ENCODE measurements at regions not wholly inside any gene's neighbourhood (a gene's known extent, or its start where the extent isn't known, plus 50 kb on each side); places are given as distances from the start of the nearest gene placed in this dataset.

GRCh38 chr2:67540962-67541361, 143.8 kb downstream of the ETAA1 start:
- TF ChIP-seq POLR2AphosphoS5 (IDR thresholded peaks at IDR 0.05; ENCODE audit: borderline replicate concordance, low read depth, low read length) (no peak), EZH2 (IDR thresholded peaks at IDR 0.05) (no peak)

Measured in SK-N-MC (cell line).